WTC11 (cell line): ENCODE measurements at regions not wholly inside any gene's neighbourhood (a gene's known extent, or its start where the extent isn't known, plus 50 kb on each side); places are given as distances from the start of the nearest gene placed in this dataset.

Source experiments
- ATAC-seq: fragments of 200-7000 bp; cut with Tn5 transposase; 2 replicates; pipeline ENCODE4 v1.10.0; 2021; ENCODE audit warnings: mild to moderate bottlenecking, moderate library complexity
- CTCF ChIA-PET: fragments of 300-600 bp; sonication (Branson Sonifier 250); formaldehyde crosslinking; loops from one replicate; lab custom pipeline; 2021; ENCODE audit warnings: antibody characterized with exemption; lab: Charles Lee
- POLR2A ChIA-PET: fragments of 350-600 bp; sonication (Branson Sonifier 250); formaldehyde crosslinking; loops from one replicate; lab custom pipeline; 2021; ENCODE audit warnings: antibody characterized with exemption; lab: Charles Lee
- DNase-seq: peaks from one replicate; pipeline ENCODE4 v3.0.0; 2021; ENCODE audit warnings: low spot score
- H3K27ac Mint-ChIP-seq: 2 replicates; pipeline ENCODE4 v1.8.0; 2021; ENCODE audit warnings: mixed read lengths
- H3K27me3 Mint-ChIP-seq: 2 replicates; pipeline ENCODE4 v1.8.0; 2021; ENCODE audit warnings: low read depth, mild to moderate bottlenecking, moderate library complexity, mixed read lengths
- H3K36me3 Mint-ChIP-seq: 2 replicates; pipeline ENCODE4 v1.8.0; 2021; ENCODE audit warnings: mixed read lengths
- H3K4me1 Mint-ChIP-seq: 2 replicates; pipeline ENCODE4 v1.8.0; 2022; ENCODE audit warnings: mixed read lengths
- H3K4me3 Mint-ChIP-seq: 2 replicates; pipeline ENCODE4 v1.8.0; 2021; ENCODE audit warnings: mild to moderate bottlenecking, moderate library complexity, mixed read lengths
- H3K9me3 Mint-ChIP-seq: 2 replicates; pipeline ENCODE4 v1.8.0; 2021; ENCODE audit warnings: mixed read lengths
- ATF1 ChIP-seq: sonication (generic); formaldehyde crosslinking; IDR thresholded peaks from 2 replicates; pipeline ENCODE4 v1.8.1; 2023; ENCODE audit warnings: mild to moderate bottlenecking, moderate library complexity, missing genetic modification reagents
- CREB1 ChIP-seq: sonication (generic); formaldehyde crosslinking; IDR thresholded peaks from 2 replicates; pipeline ENCODE4 v1.8.0; 2023; ENCODE audit warnings: mild to moderate bottlenecking, missing genetic modification reagents
- CTCF ChIP-seq: fragments of 200-600 bp; IDR thresholded peaks from 2 replicates; pipeline ENCODE4 v1.8.0; 2022; ENCODE audit warnings: antibody characterized with exemption
- ELF4 ChIP-seq: sonication (generic); formaldehyde crosslinking; IDR thresholded peaks from 2 replicates; pipeline ENCODE4 v1.8.1; 2022; ENCODE audit warnings: low read depth, mild to moderate bottlenecking, moderate library complexity, missing genetic modification reagents
- EMX1 ChIP-seq: fragments of 250-450 bp; sonication (Bioruptor Pico); IDR thresholded peaks from 2 replicates; pipeline ENCODE4 v1.8.0; 2021; ENCODE audit warnings: mild to moderate bottlenecking
- ESRRA ChIP-seq: sonication (generic); formaldehyde crosslinking; IDR thresholded peaks from 2 replicates; pipeline ENCODE4 v1.8.1; 2022; ENCODE audit warnings: mild to moderate bottlenecking, missing genetic modification reagents, borderline replicate concordance
- ETV6 ChIP-seq: sonication (generic); formaldehyde crosslinking; IDR thresholded peaks from 2 replicates; pipeline ENCODE4 v1.8.1; 2022; ENCODE audit warnings: mild to moderate bottlenecking, missing genetic modification reagents
- HMGA2 ChIP-seq: fragments of 250-450 bp; sonication (Bioruptor Pico); IDR thresholded peaks from 2 replicates; pipeline ENCODE4 v1.4.0; 2021; ENCODE audit warnings: mild to moderate bottlenecking, moderate library complexity
- KAT7 ChIP-seq: sonication (generic); formaldehyde crosslinking; IDR thresholded peaks from 2 replicates; pipeline ENCODE4 v1.8.1; 2023; ENCODE audit warnings: missing genetic modification reagents, mild to moderate bottlenecking, borderline replicate concordance
- MAX ChIP-seq: sonication (generic); formaldehyde crosslinking; IDR thresholded peaks from 2 replicates; pipeline ENCODE4 v1.8.0; 2022; ENCODE audit warnings: mild to moderate bottlenecking, missing genetic modification reagents
- MLX ChIP-seq: sonication (generic); formaldehyde crosslinking; IDR thresholded peaks from 2 replicates; pipeline ENCODE4 v1.8.1; 2023; ENCODE audit warnings: mild to moderate bottlenecking, missing genetic modification reagents, moderate library complexity
- NFYB ChIP-seq: sonication (generic); formaldehyde crosslinking; conservative IDR thresholded peaks from 2 replicates; pipeline ENCODE4 v1.8.0; 2022; ENCODE audit warnings: low read depth, missing genetic modification reagents
- OVOL2 ChIP-seq: fragments of 250-450 bp; sonication (Bioruptor Pico); IDR thresholded peaks from 2 replicates; pipeline ENCODE4 v1.9.0; 2021; ENCODE audit warnings: mild to moderate bottlenecking, borderline replicate concordance
- SMAD3 ChIP-seq: sonication (generic); formaldehyde crosslinking; IDR thresholded peaks from 2 replicates; pipeline ENCODE4 v1.8.0; 2022; ENCODE audit warnings: missing genetic modification reagents, mild to moderate bottlenecking, borderline replicate concordance
- STAT6 ChIP-seq: sonication (generic); formaldehyde crosslinking; conservative IDR thresholded peaks from 2 replicates; pipeline ENCODE4 v1.8.1; 2023; ENCODE audit warnings: mild to moderate bottlenecking, low read depth, missing genetic modification reagents, moderate library complexity
- ZBTB43 ChIP-seq: sonication (generic); formaldehyde crosslinking; IDR thresholded peaks from 2 replicates; pipeline ENCODE4 v1.8.1; 2023; ENCODE audit warnings: mild to moderate bottlenecking, missing genetic modification reagents
- ZNF121 ChIP-seq: sonication (generic); formaldehyde crosslinking; IDR thresholded peaks from 2 replicates; pipeline ENCODE4 v1.8.0; 2023; ENCODE audit warnings: missing genetic modification reagents
- ZNF138 ChIP-seq: sonication (generic); formaldehyde crosslinking; conservative IDR thresholded peaks from 2 replicates; pipeline ENCODE4 v1.8.1; 2022; ENCODE audit warnings: mild to moderate bottlenecking, moderate library complexity, missing genetic modification reagents
- ZNF396 ChIP-seq: fragments of 250-450 bp; sonication (Bioruptor Pico); IDR thresholded peaks from 2 replicates; pipeline ENCODE4 v1.8.0; 2021; ENCODE audit warnings: mild to moderate bottlenecking, moderate library complexity, borderline replicate concordance
- ZNF416 ChIP-seq: fragments of 250-450 bp; sonication (Bioruptor Pico); IDR thresholded peaks from 2 replicates; pipeline ENCODE4 v1.9.0; 2021; ENCODE audit warnings: mild to moderate bottlenecking, inconsistent platforms
- ZNF425 ChIP-seq: fragments of 250-450 bp; sonication (Bioruptor Pico); conservative IDR thresholded peaks from 2 replicates; pipeline ENCODE4 v1.9.0; 2021; ENCODE audit warnings: mild to moderate bottlenecking
- ZNF671 ChIP-seq: fragments of 250-450 bp; sonication (Bioruptor Pico); IDR thresholded peaks from 2 replicates; pipeline ENCODE4 v1.8.0; 2021; ENCODE audit warnings: mild to moderate bottlenecking

- ATAC-seq (no peak), DNase-seq (no peak)
- no peak for TF ChIP-seq ZBTB43 (CRISPR knock-in tag)
- TF ChIP-seq ESRRA: no peak
- TF ChIP-seq HMGA2: no peak
- no peak for TF ChIP-seq EMX1
- Mint-ChIP-seq H3K4me3 (no peak overlapping the region), H3K27ac (no peak overlapping the region), H3K27me3 (no peaks in the 10 kb centered on the region), H3K36me3 (no peaks in the 10 kb centered on the region), H3K9me3 (peaks cover 14% of the 10 kb centered on the region), H3K4me1 (peaks cover 18% of the 10 kb centered on the region)
- ChIA-PET CTCF (no interaction called here), POLR2A (no interaction called here)
Measured at GRCh38 chr9:79984429-79985067, 412.8 kb downstream of the TLE4 start.

- Mint-ChIP-seq H3K27ac (no peak overlapping the region), H3K9me3 (peaks cover 14% of the 10 kb centered on the region), H3K4me3 (no peak overlapping the region), H3K36me3 (no peaks in the 10 kb centered on the region), H3K4me1 (peaks cover 13% of the 10 kb centered on the region), H3K27me3 (no peaks in the 10 kb centered on the region)
- DNase-seq (no peak), ATAC-seq (no peak)
- TF ChIP-seq SMAD3 (CRISPR knock-in tag): no peak
- TF ChIP-seq NFYB: no peak
- TF ChIP-seq CTCF: no peak
- no peak for TF ChIP-seq ETV6 (CRISPR knock-in tag)
- TF ChIP-seq OVOL2 (CRISPR knock-in tag): no peak
- TF ChIP-seq CREB1 (CRISPR knock-in tag): no peak
- TF ChIP-seq ELF4: no peak
- no peak for TF ChIP-seq MLX (CRISPR knock-in tag)
- no peak for TF ChIP-seq ATF1 (CRISPR knock-in tag)
- TF ChIP-seq ZNF425 (CRISPR knock-in tag): no peak
- CTCF ChIA-PET: no interaction called here
- POLR2A ChIA-PET: interaction anchor here (0.5 kb wide), 1 partner anchor 84 kb away, joined by 5 read pairs; no protein-coding TSS in a partner anchor
Measured at GRCh38 chr9:79980432-79980831, 408.7 kb downstream of the TLE4 start.

- no peak for TF ChIP-seq ESRRA
- no peak for TF ChIP-seq ZNF671
- TF ChIP-seq ZNF396 (CRISPR knock-in tag): no peak
- TF ChIP-seq ZNF416 (CRISPR knock-in tag): no peak
- TF ChIP-seq ZNF138: no peak
- TF ChIP-seq ZNF121 (CRISPR knock-in tag): no peak
- TF ChIP-seq KAT7 (CRISPR knock-in tag): no peak
- no peak for TF ChIP-seq OVOL2 (CRISPR knock-in tag)
- no peak for TF ChIP-seq MAX (CRISPR knock-in tag)
- TF ChIP-seq STAT6 (CRISPR knock-in tag): no peak
- Mint-ChIP-seq H3K9me3 (peaks cover 9% of the 10 kb centered on the region), H3K36me3 (no peaks in the 10 kb centered on the region), H3K27ac (no peak overlapping the region), H3K4me1 (peaks cover 18% of the 10 kb centered on the region), H3K27me3 (no peaks in the 10 kb centered on the region), H3K4me3 (no peak overlapping the region)
- no peak for ATAC-seq
- no peak for DNase-seq
- CTCF ChIA-PET: no interaction called here
- POLR2A ChIA-PET: no interaction called here
Measured at GRCh38 chr9:79977510-79978197, 405.9 kb downstream of the TLE4 start.
